Prostate gland (tissue), 2 donors: ENCODE measurements at regions not wholly inside any gene's neighbourhood (a gene's known extent, or its start where the extent isn't known, plus 50 kb on each side); places are given as distances from the start of the nearest gene placed in this dataset.

ENCODE experiments used
- POLR2A ChIP-seq: fragments of 450-650 bp; IDR thresholded peaks from one replicate; pipeline ENCODE4 v1.6.1; 2016; ENCODE audit warnings: antibody characterized with exemption, mild to moderate bottlenecking
- POLR2AphosphoS5 ChIP-seq: sonication (generic); formaldehyde crosslinking; IDR thresholded peaks from one replicate; pipeline ENCODE4 v1.6.1; 2017; ENCODE audit warnings: antibody characterized with exemption
- TF ChIP-seq, protein P1 (sequence below), 4 experiments: fragments of 200-600 bp in 2 of 4; fragments of 450-650 bp in 2 of 4; sonication (generic) in 2 of 4; IDR thresholded peaks; 1 replicate in 3 of 4; 2 replicates in 1 of 4; pipeline ENCODE4 v1.5.1; 2016 to 2019; ENCODE audit warnings: antibody characterized with exemption in 4 of 4, mild to moderate bottlenecking in 2 of 4, moderate library complexity in 2 of 4

DNA sequence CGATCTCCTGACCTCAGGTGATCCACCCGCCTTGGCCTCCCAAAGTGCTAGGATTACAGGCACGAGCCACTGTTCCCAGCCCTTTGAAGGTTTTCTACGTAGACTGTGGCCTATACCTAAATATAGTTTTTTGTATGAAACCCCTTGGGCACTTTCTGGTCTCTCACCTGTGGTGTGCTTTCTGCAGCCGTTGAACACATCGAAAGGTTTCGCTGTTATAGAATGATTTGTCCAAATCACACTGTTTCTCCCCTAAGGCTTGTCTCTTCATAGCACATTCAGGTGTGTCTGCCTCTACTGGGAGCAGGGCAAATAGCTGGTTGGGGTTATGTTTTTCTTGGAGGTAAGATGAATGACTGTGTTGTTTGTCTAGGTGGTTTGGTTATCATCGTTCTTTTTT lies 597.9 kb downstream of the RNF144B start:
- TF ChIP-seq, protein P1, sequence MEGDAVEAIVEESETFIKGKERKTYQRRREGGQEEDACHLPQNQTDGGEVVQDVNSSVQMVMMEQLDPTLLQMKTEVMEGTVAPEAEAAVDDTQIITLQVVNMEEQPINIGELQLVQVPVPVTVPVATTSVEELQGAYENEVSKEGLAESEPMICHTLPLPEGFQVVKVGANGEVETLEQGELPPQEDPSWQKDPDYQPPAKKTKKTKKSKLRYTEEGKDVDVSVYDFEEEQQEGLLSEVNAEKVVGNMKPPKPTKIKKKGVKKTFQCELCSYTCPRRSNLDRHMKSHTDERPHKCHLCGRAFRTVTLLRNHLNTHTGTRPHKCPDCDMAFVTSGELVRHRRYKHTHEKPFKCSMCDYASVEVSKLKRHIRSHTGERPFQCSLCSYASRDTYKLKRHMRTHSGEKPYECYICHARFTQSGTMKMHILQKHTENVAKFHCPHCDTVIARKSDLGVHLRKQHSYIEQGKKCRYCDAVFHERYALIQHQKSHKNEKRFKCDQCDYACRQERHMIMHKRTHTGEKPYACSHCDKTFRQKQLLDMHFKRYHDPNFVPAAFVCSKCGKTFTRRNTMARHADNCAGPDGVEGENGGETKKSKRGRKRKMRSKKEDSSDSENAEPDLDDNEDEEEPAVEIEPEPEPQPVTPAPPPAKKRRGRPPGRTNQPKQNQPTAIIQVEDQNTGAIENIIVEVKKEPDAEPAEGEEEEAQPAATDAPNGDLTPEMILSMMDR (IDR thresholded peaks at IDR 0.05) = no peak
- TF ChIP-seq POLR2AphosphoS5 (no peak), POLR2A (no peak)
